ENCODE measurements at regions not wholly inside any gene's neighbourhood (a gene's known extent, or its start where the extent isn't known, plus 50 kb on each side); places are given as distances from the start of the nearest gene placed in this dataset.

DNA sequence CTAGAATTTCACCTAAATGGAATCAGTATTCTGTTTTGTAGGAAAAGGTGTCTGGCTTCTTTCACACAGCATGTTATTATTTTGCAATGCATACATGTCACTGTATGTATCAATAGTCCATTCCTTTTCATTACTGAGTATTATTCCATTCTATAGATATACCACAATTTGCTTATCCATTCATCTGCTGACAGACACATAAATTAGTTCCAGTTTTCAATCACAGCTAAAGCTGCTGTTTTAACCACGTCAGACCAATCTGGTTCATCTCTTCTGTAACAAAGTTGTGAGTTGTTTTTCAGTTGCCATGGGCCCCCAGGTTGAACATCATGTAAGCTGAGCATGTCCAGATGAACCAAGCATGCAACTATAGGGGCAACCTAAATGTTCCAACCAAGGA is 282.1 kb upstream of the MKLN1 start:
- TF ChIP-seq CTCF (IDR thresholded peaks at IDR 0.05) (no peak), POLR2A (IDR thresholded peaks at IDR 0.05) (no peak)
